ENCODE measurements at regions not wholly inside any gene's neighbourhood (a gene's known extent, or its start where the extent isn't known, plus 50 kb on each side); places are given as distances from the start of the nearest gene placed in this dataset.

- Histone ChIP-seq H3K36me3 (no peaks in the 10 kb centered on the region), H3K9me3 (no peaks in the 10 kb centered on the region), H3K27me3 (peaks cover 6% of the 10 kb centered on the region), H3K4me3 (no peak overlapping the region), H3K4me1 (no peaks in the 10 kb centered on the region), H3K27ac (no peak overlapping the region)
- ATAC-seq (no peak), DNase-seq (no peak)
- intact Hi-C loops (cut with DNase I): no loop called here
- TF ChIP-seq CTCF (IDR thresholded peaks at IDR 0.05): no peak
Measured at GRCh38 chr14:101428409-101428808, 132.9 kb upstream of the DIO3 start.

- Histone ChIP-seq H3K27ac (no peak overlapping the region), H3K4me1 (no peaks in the 10 kb centered on the region), H3K9me3 (no peaks in the 10 kb centered on the region), H3K36me3 (no peaks in the 10 kb centered on the region), H3K4me3 (no peak overlapping the region), H3K27me3 (peaks cover 13% of the 10 kb centered on the region)
- DNase-seq: no peak
- TF ChIP-seq CTCF (IDR thresholded peaks at IDR 0.05): no peak
- no peak for ATAC-seq
- intact Hi-C loops (cut with DNase I): no loop called here
Measured at GRCh38 chr14:101435546-101435945, 125.7 kb upstream of the DIO3 start.

GRCh38 chr14:101439023-101439422 lies 122.3 kb upstream of the DIO3 start:
- H3K4me3 ChIP-seq: no peak overlapping the region
- no peaks in the 10 kb centered on the region for H3K9me3 ChIP-seq
- no peak for TF ChIP-seq CTCF (IDR thresholded peaks at IDR 0.05)
- peaks cover 7% of the 10 kb centered on the region for H3K27me3 ChIP-seq
- DNase-seq (no peak), ATAC-seq (peak; percentile 37)
- H3K4me1 ChIP-seq: no peaks in the 10 kb centered on the region
- intact Hi-C loops (cut with DNase I): no loop called here
- H3K36me3 ChIP-seq: no peaks in the 10 kb centered on the region
- H3K27ac ChIP-seq: no peak overlapping the region

GRCh38 chr14:101440496-101440895 lies 120.8 kb upstream of the DIO3 start:
- Histone ChIP-seq H3K9me3 (no peaks in the 10 kb centered on the region), H3K36me3 (no peaks in the 10 kb centered on the region), H3K4me1 (no peaks in the 10 kb centered on the region), H3K27ac (no peak overlapping the region), H3K4me3 (no peak overlapping the region), H3K27me3 (peaks cover 11% of the 10 kb centered on the region)
- intact Hi-C loops (cut with DNase I): no loop called here
- no peak for TF ChIP-seq CTCF (IDR thresholded peaks at IDR 0.05)
- ATAC-seq (no peak), DNase-seq (no peak)

GRCh38 chr14:101441710-101442109 lies 119.6 kb upstream of the DIO3 start:
- H3K36me3 ChIP-seq: no peaks in the 10 kb centered on the region
- DNase-seq (no peak), ATAC-seq (no peak)
- H3K4me3 ChIP-seq: no peak overlapping the region
- peaks cover 4% of the 10 kb centered on the region for H3K27me3 ChIP-seq
- no peaks in the 10 kb centered on the region for H3K4me1 ChIP-seq
- H3K9me3 ChIP-seq: no peaks in the 10 kb centered on the region
- H3K27ac ChIP-seq: no peak overlapping the region
- TF ChIP-seq CTCF (IDR thresholded peaks at IDR 0.05): no peak
- intact Hi-C loops (cut with DNase I): no loop called here

GRCh38 chr14:101442451-101442850 lies 118.8 kb upstream of the DIO3 start:
- no peaks in the 10 kb centered on the region for H3K36me3 ChIP-seq
- intact Hi-C loops (cut with DNase I): no loop called here
- DNase-seq (no peak), ATAC-seq (peak; percentile 32)
- no peak overlapping the region for H3K27ac ChIP-seq
- no peaks in the 10 kb centered on the region for H3K9me3 ChIP-seq
- H3K4me1 ChIP-seq: no peaks in the 10 kb centered on the region
- H3K27me3 ChIP-seq: peaks cover 4% of the 10 kb centered on the region
- TF ChIP-seq CTCF (IDR thresholded peaks at IDR 0.05): no peak
- H3K4me3 ChIP-seq: no peak overlapping the region

All from upper lobe of right lung (tissue), 1 donor.